Activated T-helper 1 cell treated with anti-CD3 and anti-CD28 coated beads, Interleukin-12 subunit alpha, Interleukin-12 subunit beta, Interleukin-2, Interleukin-4 antibody, amounts not matched to agents 30 ng/mL and 10 ng/mL and 1 ng/mL, durations not matched to agents 14 hours and 24 hours and 36 hours (primary cell): ENCODE measurements at regions not wholly inside any gene's neighbourhood (a gene's known extent, or its start where the extent isn't known, plus 50 kb on each side); places are given as distances from the start of the nearest gene placed in this dataset.

Experiments
- DNase-seq: peaks from one replicate; pipeline ENCODE4 v3.0.0; 2021; ENCODE audit warnings: low spot score
- H3K27ac Mint-ChIP-seq: one replicate; pipeline ENCODE4 v1.8.0; 2021; ENCODE audit warnings: mild to moderate bottlenecking, mixed read lengths
- H3K27me3 Mint-ChIP-seq: one replicate; pipeline ENCODE4 v1.8.0; 2022; ENCODE audit warnings: mild to moderate bottlenecking, moderate library complexity, mixed read lengths; ENCODE audit not compliant: insufficient read depth
- H3K36me3 Mint-ChIP-seq: one replicate; pipeline ENCODE4 v1.8.0; 2021; ENCODE audit warnings: low read depth, mixed read lengths
- H3K4me1 Mint-ChIP-seq: one replicate; pipeline ENCODE4 v1.8.0; 2021; ENCODE audit warnings: low read depth, mixed read lengths
- H3K4me3 Mint-ChIP-seq: one replicate; pipeline ENCODE4 v1.8.0; 2021; ENCODE audit warnings: mild to moderate bottlenecking, moderate library complexity, mixed read lengths
- H3K9me3 Mint-ChIP-seq: one replicate; pipeline ENCODE4 v1.8.0; 2021; ENCODE audit warnings: mixed read lengths
- intact Hi-C: fragments of 100-400 bp; cut with micrococcal nuclease; formaldehyde crosslinking; loops from one replicate; pipeline ENCODE4 v1.15.1; 2024

- Mint-ChIP-seq H3K27me3 (peaks cover 2% of the 10 kb centered on the region), H3K27ac (no peak overlapping the region), H3K9me3 (no peaks in the 10 kb centered on the region), H3K36me3 (no peaks in the 10 kb centered on the region), H3K4me3 (no peak overlapping the region), H3K4me1 (no peaks in the 10 kb centered on the region)
- DNase-seq: no peak
- intact Hi-C loops: no loop called here
These were observed 105.1 kb upstream of the GRPR start for GRCh38 chrX:16018291-16018690.

- Mint-ChIP-seq H3K36me3 (no peaks in the 10 kb centered on the region), H3K9me3 (no peaks in the 10 kb centered on the region), H3K27ac (no peak overlapping the region), H3K4me3 (no peak overlapping the region), H3K4me1 (no peaks in the 10 kb centered on the region), H3K27me3 (peaks cover 2% of the 10 kb centered on the region)
- intact Hi-C loops: no loop called here
- no peak for DNase-seq
These were observed 109.2 kb upstream of the GRPR start for GRCh38 chrX:16014171-16014570.

- no peak for DNase-seq
- intact Hi-C loops: no loop called here
- no peak overlapping the region for H3K27ac Mint-ChIP-seq
- H3K27me3 Mint-ChIP-seq: peaks cover 5% of the 10 kb centered on the region
- no peaks in the 10 kb centered on the region for H3K4me1 Mint-ChIP-seq
- no peaks in the 10 kb centered on the region for H3K9me3 Mint-ChIP-seq
- H3K36me3 Mint-ChIP-seq: no peaks in the 10 kb centered on the region
- no peak overlapping the region for H3K4me3 Mint-ChIP-seq
These were observed 111.1 kb upstream of the GRPR start for GRCh38 chrX:16012250-16012649.

- no peaks in the 10 kb centered on the region for H3K9me3 Mint-ChIP-seq
- H3K4me3 Mint-ChIP-seq: no peak overlapping the region
- DNase-seq: no peak
- H3K27me3 Mint-ChIP-seq: peaks cover 6% of the 10 kb centered on the region
- intact Hi-C loops: no loop called here
- no peak overlapping the region for H3K27ac Mint-ChIP-seq
- H3K36me3 Mint-ChIP-seq: no peaks in the 10 kb centered on the region
- no peaks in the 10 kb centered on the region for H3K4me1 Mint-ChIP-seq
These were observed 117.4 kb upstream of the GRPR start for GRCh38 chrX:16005917-16006316.

- no peaks in the 10 kb centered on the region for H3K9me3 Mint-ChIP-seq
- H3K4me1 Mint-ChIP-seq: no peaks in the 10 kb centered on the region
- H3K4me3 Mint-ChIP-seq: no peak overlapping the region
- no peak overlapping the region for H3K27ac Mint-ChIP-seq
- H3K27me3 Mint-ChIP-seq: peaks cover 3% of the 10 kb centered on the region
- no peaks in the 10 kb centered on the region for H3K36me3 Mint-ChIP-seq
- DNase-seq: no peak
- intact Hi-C loops: no loop called here
These were observed 121.2 kb upstream of the GRPR start for GRCh38 chrX:16002185-16002584.

- H3K27me3 Mint-ChIP-seq: peaks cover 4% of the 10 kb centered on the region
- no peaks in the 10 kb centered on the region for H3K9me3 Mint-ChIP-seq
- no peak for DNase-seq
- no peak overlapping the region for H3K27ac Mint-ChIP-seq
- H3K36me3 Mint-ChIP-seq: no peaks in the 10 kb centered on the region
- no peak overlapping the region for H3K4me3 Mint-ChIP-seq
- H3K4me1 Mint-ChIP-seq: no peaks in the 10 kb centered on the region
- intact Hi-C loops: no loop called here
These were observed 125.0 kb upstream of the GRPR start for GRCh38 chrX:15998350-15998749.

- no peak overlapping the region for H3K4me3 Mint-ChIP-seq
- intact Hi-C loops: no loop called here
- peaks cover 2% of the 10 kb centered on the region for H3K36me3 Mint-ChIP-seq
- DNase-seq: no peak
- H3K9me3 Mint-ChIP-seq: peaks cover 4% of the 10 kb centered on the region
- H3K27me3 Mint-ChIP-seq: peaks cover 2% of the 10 kb centered on the region
- peaks cover 6% of the 10 kb centered on the region for H3K4me1 Mint-ChIP-seq
- H3K27ac Mint-ChIP-seq: no peak overlapping the region
These were observed 133.6 kb upstream of the GRPR start for GRCh38 chrX:15989716-15990115.

- Mint-ChIP-seq H3K36me3 (peaks cover 2% of the 10 kb centered on the region), H3K4me1 (peaks cover 6% of the 10 kb centered on the region), H3K27ac (no peak overlapping the region), H3K4me3 (no peak overlapping the region), H3K9me3 (peaks cover 4% of the 10 kb centered on the region), H3K27me3 (peaks cover 2% of the 10 kb centered on the region)
- intact Hi-C loops: no loop called here
- DNase-seq: no peak
These were observed 134.3 kb upstream of the AP1S2 start for GRCh38 chrX:15988661-15989603.

- no peak for DNase-seq
- peaks cover 2% of the 10 kb centered on the region for H3K36me3 Mint-ChIP-seq
- H3K9me3 Mint-ChIP-seq: peaks cover 4% of the 10 kb centered on the region
- no peak overlapping the region for H3K4me3 Mint-ChIP-seq
- intact Hi-C loops: no loop called here
- H3K4me1 Mint-ChIP-seq: peaks cover 6% of the 10 kb centered on the region
- no peaks in the 10 kb centered on the region for H3K27me3 Mint-ChIP-seq
- no peak overlapping the region for H3K27ac Mint-ChIP-seq
These were observed 131.3 kb upstream of the AP1S2 start for GRCh38 chrX:15985937-15986336.

- H3K27me3 Mint-ChIP-seq: no peaks in the 10 kb centered on the region
- H3K36me3 Mint-ChIP-seq: peaks cover 2% of the 10 kb centered on the region
- peaks cover 4% of the 10 kb centered on the region for H3K9me3 Mint-ChIP-seq
- H3K27ac Mint-ChIP-seq: no peak overlapping the region
- peaks cover 6% of the 10 kb centered on the region for H3K4me1 Mint-ChIP-seq
- H3K4me3 Mint-ChIP-seq: no peak overlapping the region
- intact Hi-C loops: no loop called here
- no peak for DNase-seq
These were observed 128.4 kb upstream of the AP1S2 start for GRCh38 chrX:15983034-15983433.

GRCh38 chrX:15977644-15978043 is 123.0 kb upstream of the AP1S2 start:
- Mint-ChIP-seq H3K27me3 (no peaks in the 10 kb centered on the region), H3K36me3 (no peaks in the 10 kb centered on the region), H3K27ac (no peak overlapping the region), H3K9me3 (no peaks in the 10 kb centered on the region), H3K4me1 (no peaks in the 10 kb centered on the region), H3K4me3 (no peak overlapping the region)
- intact Hi-C loops: no loop called here
- DNase-seq: no peak

GRCh38 chrX:15976396-15976795 is 121.8 kb upstream of the AP1S2 start:
- Mint-ChIP-seq H3K27me3 (no peaks in the 10 kb centered on the region), H3K4me1 (no peaks in the 10 kb centered on the region), H3K27ac (no peak overlapping the region), H3K9me3 (no peaks in the 10 kb centered on the region), H3K36me3 (no peaks in the 10 kb centered on the region), H3K4me3 (no peak overlapping the region)
- DNase-seq: no peak
- intact Hi-C loops: no loop called here

GRCh38 chrX:15973946-15974345 is 119.3 kb upstream of the AP1S2 start:
- intact Hi-C loops: loop anchor here (1.0 to 2.0 kb wide), 2 partner anchors 213 to 287 kb away; no protein-coding TSS in a partner anchor
- Mint-ChIP-seq H3K9me3 (no peaks in the 10 kb centered on the region), H3K4me1 (no peaks in the 10 kb centered on the region), H3K27ac (no peak overlapping the region), H3K36me3 (no peaks in the 10 kb centered on the region), H3K27me3 (no peaks in the 10 kb centered on the region), H3K4me3 (no peak overlapping the region)
- DNase-seq: no peak
